ENCODE measurements at regions not wholly inside any gene's neighbourhood (a gene's known extent, or its start where the extent isn't known, plus 50 kb on each side); places are given as distances from the start of the nearest gene placed in this dataset.

- TF ChIP-seq CREB5 (CRISPR knock-in tag; IDR thresholded peaks at IDR 0.05; ENCODE audit: low read depth) (no peak), ARNTL (CRISPR knock-in tag; IDR thresholded peaks at IDR 0.05; ENCODE audit: borderline replicate concordance, low read depth) (no peak), CSRNP3 (CRISPR knock-in tag; IDR thresholded peaks at IDR 0.05) (no peak), RARB (CRISPR knock-in tag; IDR thresholded peaks at IDR 0.05) (no peak), ISL1 (CRISPR knock-in tag; IDR thresholded peaks at IDR 0.05) (no peak), TOX (CRISPR knock-in tag; IDR thresholded peaks at IDR 0.05; ENCODE audit: borderline replicate concordance) (no peak), TSHZ2 (CRISPR knock-in tag; IDR thresholded peaks at IDR 0.05) (no peak), GLIS3 (CRISPR knock-in tag; IDR thresholded peaks at IDR 0.05) (no peak), ZFP30 (CRISPR knock-in tag; IDR thresholded peaks at IDR 0.05) (no peak), ZNF565 (CRISPR knock-in tag; conservative IDR thresholded peaks at IDR 0.05; ENCODE audit: low read depth) (no peak), PATZ1 (CRISPR knock-in tag; IDR thresholded peaks at IDR 0.05; ENCODE audit: borderline replicate concordance) (no peak), ZFP3 (CRISPR knock-in tag; IDR thresholded peaks at IDR 0.05) (no peak), ZNF70 (CRISPR knock-in tag; IDR thresholded peaks at IDR 0.05) (no peak)
Observed at GRCh38 chr6:134398453-134398852, 80.5 kb upstream of the SGK1 start.

All from SK-N-SH treated with all-trans-retinoic acid at 6 μM for 48 hours (cell line).